Left cardiac atrium (tissue), 4 donors: ENCODE measurements at regions not wholly inside any gene's neighbourhood (a gene's known extent, or its start where the extent isn't known, plus 50 kb on each side); places are given as distances from the start of the nearest gene placed in this dataset.
"Not testable (repeated sequence)": the region's sequence is repeated elsewhere in the genome, so short reads cannot be mapped to it uniquely, and the experiment has no call there.

Source experiments
- ATAC-seq, 2 donors: fragments of 200-7000 bp; cut with Tn5 transposase; one replicate each; pipeline ENCODE4 v1.9.1; 2020; ENCODE audit warnings: mild to moderate bottlenecking in 2 of 2, moderate library complexity in 2 of 2
- DNase-seq: peaks from one replicate; pipeline ENCODE4 v3.0.0-alpha.2; 2020
- intact Hi-C, 2 donors: fragments of 100-400 bp; cut with DNase I; formaldehyde crosslinking; loops; one replicate each; pipeline versions ENCODE4 v1.14.1 to v1.15.1; 2022 to 2023
- donor health status: DM: no; HTN: yes; CAD: no.
- donor health status: DM: no; HTN: yes; CAD: no; lungs with severe emphysema.
- donor health status: DM: yes; HTN: yes; CAD: no.
- donor health status: Dilated cardiomyopathy.

DNA sequence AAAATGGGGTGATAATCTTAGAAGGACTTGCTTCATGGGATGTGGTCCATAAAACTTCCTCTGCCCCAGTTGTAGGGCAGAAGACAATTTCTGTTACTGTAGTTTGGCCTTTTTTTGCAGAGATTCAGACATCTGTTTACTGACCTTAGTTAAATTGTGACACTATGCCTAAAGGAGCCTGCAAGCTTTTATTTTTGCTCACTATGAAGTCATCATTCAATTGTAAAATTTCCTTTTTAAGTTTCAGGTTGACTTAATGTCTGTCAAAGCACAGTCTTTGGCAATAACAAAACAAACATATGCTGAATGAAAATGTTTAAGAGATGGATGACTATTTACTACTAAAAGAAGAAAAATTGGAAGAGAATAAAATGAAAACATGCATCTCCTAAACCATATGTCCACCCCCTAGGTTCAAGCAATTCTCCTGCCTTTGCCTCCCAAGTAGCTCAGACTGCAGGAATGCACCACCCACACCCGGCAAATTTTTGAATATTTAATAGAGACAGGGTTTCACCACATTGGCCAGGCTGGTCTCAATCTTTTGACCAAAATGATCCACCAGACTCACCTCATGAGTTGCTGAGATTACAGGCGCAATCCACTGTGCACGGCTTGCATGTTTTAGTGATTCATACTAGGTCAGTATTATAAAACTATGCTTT lies 93.5 kb upstream of the HSFY2 start:
- ATAC-seq, intact Hi-C loops: not testable (repeated sequence)

DNA sequence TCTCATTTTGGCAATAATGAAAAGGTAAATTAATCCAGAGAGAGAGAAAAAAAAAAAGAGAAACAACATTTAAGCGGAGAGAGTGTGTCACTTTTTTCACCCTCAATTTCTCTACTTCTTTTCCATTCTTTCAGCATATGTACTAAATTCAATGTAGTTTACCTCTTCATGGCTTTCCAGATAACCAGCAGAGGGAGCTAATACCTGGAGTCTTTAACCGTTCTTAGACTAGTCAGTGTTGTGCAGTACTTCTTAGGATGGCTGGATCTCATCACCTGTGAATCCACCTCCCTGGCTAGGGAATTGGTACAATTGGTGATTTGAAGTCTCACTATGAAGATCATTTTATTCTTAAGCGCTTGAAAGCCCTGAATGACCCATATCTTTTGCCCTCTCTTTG lies 87.3 kb upstream of the HSFY2 start:
- ATAC-seq, intact Hi-C loops, DNase-seq: not testable (repeated sequence)

More for the DNA sequence above, 93.5 kb upstream of the HSFY2 start:
- not testable (repeated sequence) for DNase-seq

DNA sequence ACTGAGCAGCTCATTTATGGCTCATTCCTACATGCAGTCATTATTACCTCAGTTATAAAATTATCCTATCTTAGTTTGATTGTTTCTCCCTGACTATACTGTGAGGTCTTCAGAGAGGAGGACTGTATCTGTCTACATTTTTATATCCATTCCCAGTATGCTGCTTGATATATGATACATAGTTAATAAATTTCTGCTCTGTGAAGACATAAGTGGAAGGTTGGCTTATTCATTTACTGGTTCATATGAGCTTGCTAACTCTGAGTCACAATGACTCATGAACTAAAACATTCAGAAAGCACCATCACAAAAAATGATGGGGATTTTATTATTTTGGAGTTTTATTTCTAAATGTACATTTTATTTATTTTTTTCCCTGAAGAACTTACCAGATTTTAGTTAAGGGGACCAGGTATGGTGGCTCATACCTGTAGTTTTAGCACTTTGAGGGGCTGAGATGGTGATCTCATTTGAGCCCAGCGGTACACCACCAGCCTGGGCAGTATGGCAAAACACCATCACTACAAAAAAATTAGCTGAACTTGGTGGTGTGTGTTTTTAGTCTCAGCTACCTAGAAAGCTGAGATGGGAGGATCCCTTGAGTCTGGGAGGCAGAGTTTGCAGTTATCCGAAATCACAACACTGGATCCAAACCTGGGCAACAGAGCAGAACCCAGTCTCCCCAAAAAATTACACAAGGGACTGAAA lies 85.1 kb upstream of the HSFY2 start:
- ATAC-seq, DNase-seq, intact Hi-C loops: not testable (repeated sequence)

DNA sequence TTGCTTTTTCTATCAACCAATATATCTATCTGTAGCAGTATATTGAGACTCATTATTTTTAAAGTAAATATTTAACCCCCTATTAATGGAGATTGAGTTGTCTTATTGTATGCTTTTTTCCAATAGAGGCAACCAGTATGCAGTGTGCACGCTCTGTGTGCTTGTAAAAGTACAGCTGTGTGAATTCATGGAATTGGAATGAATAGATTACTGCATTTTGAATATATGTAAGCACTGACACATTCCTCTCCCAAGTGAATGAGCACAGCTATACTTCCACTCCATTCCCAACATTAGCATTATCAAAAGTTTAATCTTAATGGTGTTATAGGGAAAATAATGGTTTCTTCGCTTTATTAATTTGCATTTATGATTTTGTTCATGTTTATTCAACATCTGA lies 81.6 kb upstream of the HSFY2 start:
- intact Hi-C loops, DNase-seq, ATAC-seq: not testable (repeated sequence)

DNA sequence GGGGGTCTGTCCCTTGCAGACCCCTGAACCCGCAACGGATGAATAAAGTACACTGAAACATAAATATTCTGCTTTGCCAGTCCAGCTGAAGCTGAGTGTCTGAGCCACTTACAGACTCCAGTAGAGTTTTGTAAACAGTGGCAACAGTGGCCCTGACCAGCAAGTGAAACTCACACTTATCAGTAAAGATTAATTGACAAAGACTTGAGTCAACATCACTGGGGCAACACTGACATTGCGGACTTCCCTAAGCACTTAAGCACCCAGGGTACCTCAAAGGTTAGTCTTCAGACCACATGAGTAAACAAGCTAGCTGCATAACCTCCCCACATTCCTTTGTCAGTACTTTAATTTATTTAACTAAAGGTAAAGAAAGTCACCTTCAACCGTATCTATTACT lies 79.8 kb upstream of the HSFY2 start:
- DNase-seq, ATAC-seq, intact Hi-C loops: not testable (repeated sequence)

DNA sequence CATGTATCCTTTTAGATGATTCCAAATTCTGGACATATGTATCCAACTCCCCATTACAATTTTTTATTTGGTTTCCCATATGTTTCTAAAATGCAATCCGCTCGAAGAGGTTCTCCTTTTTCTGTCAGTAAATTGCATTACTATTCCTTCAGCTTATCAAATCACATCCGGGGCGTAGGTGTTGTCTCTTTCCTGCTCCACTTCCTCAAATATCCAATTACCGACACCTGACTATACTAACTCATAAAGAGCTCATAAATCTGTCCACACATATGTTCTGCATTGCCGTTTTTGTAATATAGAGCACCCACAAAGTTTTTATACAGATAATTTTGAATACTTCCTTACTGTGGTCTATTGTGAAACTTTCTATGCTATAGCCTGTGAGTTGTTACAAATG lies 63.1 kb upstream of the HSFY2 start:
- ATAC-seq = not testable (repeated sequence)

More for the DNA sequence above, 63.1 kb upstream of the HSFY2 start:
- intact Hi-C loops, DNase-seq: not testable (repeated sequence)
